Osteocyte (in vitro differentiated cells): ENCODE measurements at regions not wholly inside any gene's neighbourhood (a gene's known extent, or its start where the extent isn't known, plus 50 kb on each side); places are given as distances from the start of the nearest gene placed in this dataset.

Experiments used
- DNase-seq: peaks from one replicate; pipeline ENCODE4 v3.0.0; 2021; ENCODE audit warnings: mixed read lengths; ENCODE audit not compliant: unreplicated experiment; ENCODE audit errors: extremely low spot score
- H3K27ac Mint-ChIP-seq: one replicate; pipeline ENCODE4 v1.8.0; 2021; ENCODE audit warnings: mild to moderate bottlenecking, mixed read lengths; ENCODE audit not compliant: unreplicated experiment
- H3K27me3 Mint-ChIP-seq: one replicate; pipeline ENCODE4 v1.8.0; 2021; ENCODE audit warnings: mixed read lengths; ENCODE audit not compliant: unreplicated experiment
- H3K36me3 Mint-ChIP-seq: one replicate; pipeline ENCODE4 v1.8.0; 2021; ENCODE audit warnings: mixed read lengths; ENCODE audit not compliant: unreplicated experiment
- H3K4me1 Mint-ChIP-seq: one replicate; pipeline ENCODE4 v1.8.0; 2021; ENCODE audit warnings: mixed read lengths; ENCODE audit not compliant: unreplicated experiment
- H3K4me3 Mint-ChIP-seq: one replicate; pipeline ENCODE4 v1.8.0; 2021; ENCODE audit warnings: mild to moderate bottlenecking, moderate library complexity, mixed read lengths; ENCODE audit not compliant: unreplicated experiment
- H3K9me3 Mint-ChIP-seq: one replicate; pipeline ENCODE4 v1.8.0; 2021; ENCODE audit warnings: mixed read lengths; ENCODE audit not compliant: unreplicated experiment
- TF ChIP-seq, protein P1 (sequence below): fragments of 200-600 bp; sonication (generic); IDR thresholded peaks from 2 replicates; pipeline ENCODE4 v1.5.0; 2021; ENCODE audit warnings: antibody characterized with exemption, mild to moderate bottlenecking, moderate library complexity

DNA sequence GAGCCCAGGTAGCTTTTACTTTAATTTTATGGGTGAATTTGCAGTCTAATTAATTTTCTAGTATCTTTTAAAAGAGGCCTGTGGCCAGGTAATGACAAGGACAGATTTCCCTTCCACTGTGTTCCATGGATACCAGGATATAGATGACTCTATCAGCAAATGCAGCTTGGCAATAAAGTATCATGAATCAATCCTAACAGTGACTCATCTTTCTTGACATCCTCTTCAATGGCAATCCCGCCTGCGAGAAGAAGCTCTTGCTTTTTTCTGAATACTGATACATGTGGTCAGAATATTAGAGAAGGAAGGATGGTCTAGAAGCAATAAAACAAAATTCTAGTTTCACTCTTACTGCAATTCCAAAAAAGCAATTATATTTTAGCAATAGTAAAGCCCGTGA, 267.8 kb downstream of the DTHD1 start:
- no peaks in the 10 kb centered on the region for H3K36me3 Mint-ChIP-seq
- no peaks in the 10 kb centered on the region for H3K27me3 Mint-ChIP-seq
- no peaks in the 10 kb centered on the region for H3K4me1 Mint-ChIP-seq
- H3K9me3 Mint-ChIP-seq: no peaks in the 10 kb centered on the region
- no peak overlapping the region for H3K27ac Mint-ChIP-seq
- no peak overlapping the region for H3K4me3 Mint-ChIP-seq
- TF ChIP-seq, protein P1, sequence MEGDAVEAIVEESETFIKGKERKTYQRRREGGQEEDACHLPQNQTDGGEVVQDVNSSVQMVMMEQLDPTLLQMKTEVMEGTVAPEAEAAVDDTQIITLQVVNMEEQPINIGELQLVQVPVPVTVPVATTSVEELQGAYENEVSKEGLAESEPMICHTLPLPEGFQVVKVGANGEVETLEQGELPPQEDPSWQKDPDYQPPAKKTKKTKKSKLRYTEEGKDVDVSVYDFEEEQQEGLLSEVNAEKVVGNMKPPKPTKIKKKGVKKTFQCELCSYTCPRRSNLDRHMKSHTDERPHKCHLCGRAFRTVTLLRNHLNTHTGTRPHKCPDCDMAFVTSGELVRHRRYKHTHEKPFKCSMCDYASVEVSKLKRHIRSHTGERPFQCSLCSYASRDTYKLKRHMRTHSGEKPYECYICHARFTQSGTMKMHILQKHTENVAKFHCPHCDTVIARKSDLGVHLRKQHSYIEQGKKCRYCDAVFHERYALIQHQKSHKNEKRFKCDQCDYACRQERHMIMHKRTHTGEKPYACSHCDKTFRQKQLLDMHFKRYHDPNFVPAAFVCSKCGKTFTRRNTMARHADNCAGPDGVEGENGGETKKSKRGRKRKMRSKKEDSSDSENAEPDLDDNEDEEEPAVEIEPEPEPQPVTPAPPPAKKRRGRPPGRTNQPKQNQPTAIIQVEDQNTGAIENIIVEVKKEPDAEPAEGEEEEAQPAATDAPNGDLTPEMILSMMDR: no peak
- no peak for DNase-seq

DNA sequence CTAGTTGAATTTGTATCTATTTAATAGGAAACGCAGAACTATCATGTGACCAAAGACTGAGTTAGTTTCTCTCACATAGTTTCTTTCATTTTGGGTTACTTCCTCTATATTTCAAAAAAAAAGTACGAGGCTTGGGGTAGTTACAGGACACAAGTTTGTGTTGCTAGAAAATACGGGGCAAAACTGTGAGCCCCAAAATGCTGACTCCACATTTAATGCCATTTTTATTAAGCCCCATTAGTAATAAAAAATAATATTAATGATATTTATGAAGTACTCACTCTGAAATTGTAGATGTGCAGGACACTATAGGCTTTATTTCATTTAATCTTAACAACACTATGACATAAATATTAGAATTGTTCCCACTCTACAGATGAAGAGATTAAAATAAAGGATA, 268.6 kb downstream of the DTHD1 start:
- H3K4me1 Mint-ChIP-seq: no peaks in the 10 kb centered on the region
- no peaks in the 10 kb centered on the region for H3K27me3 Mint-ChIP-seq
- H3K4me3 Mint-ChIP-seq: no peak overlapping the region
- H3K36me3 Mint-ChIP-seq: no peaks in the 10 kb centered on the region
- TF ChIP-seq, protein P1: no peak
- H3K27ac Mint-ChIP-seq: no peak overlapping the region
- H3K9me3 Mint-ChIP-seq: no peaks in the 10 kb centered on the region
- no peak for DNase-seq

DNA sequence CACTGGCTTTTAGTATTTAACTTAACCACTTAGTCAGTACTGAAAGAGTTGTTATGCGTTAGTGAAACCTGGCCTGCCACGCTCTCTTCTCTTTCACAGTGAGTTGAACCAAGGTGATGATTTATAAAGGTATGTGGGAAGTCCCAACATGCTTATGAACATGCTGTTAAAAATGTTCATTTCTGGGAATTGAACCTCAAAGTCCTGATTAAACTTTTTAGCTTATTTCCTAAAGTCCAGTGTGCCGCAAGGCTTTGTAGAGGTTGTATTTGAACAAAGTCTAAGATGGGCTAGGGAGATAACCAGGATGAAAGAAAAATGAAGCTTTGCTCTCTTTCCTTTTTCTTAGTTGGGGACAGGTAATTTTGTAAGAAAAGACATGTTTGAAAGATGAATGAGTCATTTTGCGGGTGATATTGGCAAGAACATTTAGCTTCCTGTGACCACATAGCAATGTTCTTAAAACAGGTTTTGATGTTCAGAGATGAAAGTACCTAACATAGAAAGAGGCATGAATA, 270.3 kb downstream of the DTHD1 start:
- no peaks in the 10 kb centered on the region for H3K4me1 Mint-ChIP-seq
- H3K27me3 Mint-ChIP-seq: no peaks in the 10 kb centered on the region
- TF ChIP-seq, protein P1: no peak
- no peak overlapping the region for H3K27ac Mint-ChIP-seq
- H3K9me3 Mint-ChIP-seq: no peaks in the 10 kb centered on the region
- no peak overlapping the region for H3K4me3 Mint-ChIP-seq
- DNase-seq: no peak
- H3K36me3 Mint-ChIP-seq: no peaks in the 10 kb centered on the region

DNA sequence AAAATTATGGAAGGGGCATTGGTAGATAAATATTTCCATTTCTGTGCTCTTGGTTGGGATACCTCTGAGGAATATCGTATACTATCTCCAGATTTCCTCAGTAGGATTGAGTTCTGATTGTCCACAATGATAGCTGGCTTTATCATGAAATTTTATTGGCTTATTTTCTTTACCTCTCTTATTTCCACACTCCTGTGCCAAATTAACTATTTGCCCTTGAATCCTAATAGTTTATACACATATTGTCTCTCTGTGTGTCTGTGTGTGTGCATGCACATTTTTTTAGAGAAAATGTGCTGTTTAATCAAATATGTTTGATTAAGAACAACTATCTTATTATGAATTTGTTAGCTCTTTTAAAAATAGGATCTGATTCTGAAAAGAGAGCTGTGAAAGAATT, 271.6 kb downstream of the DTHD1 start:
- Mint-ChIP-seq H3K4me1 (no peaks in the 10 kb centered on the region), H3K27me3 (no peaks in the 10 kb centered on the region), H3K4me3 (no peak overlapping the region), H3K9me3 (no peaks in the 10 kb centered on the region), H3K27ac (no peak overlapping the region), H3K36me3 (no peaks in the 10 kb centered on the region)
- TF ChIP-seq, protein P1: no peak
- no peak for DNase-seq

DNA sequence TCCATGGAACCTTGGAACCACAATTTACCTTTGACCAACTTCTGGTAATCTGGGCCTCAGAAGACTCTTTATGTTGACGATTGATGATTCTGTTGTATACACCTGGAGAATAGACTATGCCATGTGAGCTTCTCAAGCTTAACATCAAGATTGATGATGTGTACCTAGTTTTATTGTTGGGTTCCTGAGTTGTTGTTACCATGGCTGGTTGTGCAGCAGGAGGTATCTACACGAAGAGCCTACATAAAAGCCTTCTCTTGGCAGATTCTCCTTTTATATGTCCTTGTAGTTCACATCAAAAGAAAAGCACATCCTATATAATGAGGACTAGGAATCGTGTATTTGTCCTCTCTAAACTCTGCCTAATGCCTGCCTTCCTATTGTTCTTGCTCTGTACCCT, 272.0 kb downstream of the DTHD1 start:
- H3K4me1 Mint-ChIP-seq: no peaks in the 10 kb centered on the region
- no peak for DNase-seq
- H3K4me3 Mint-ChIP-seq: no peak overlapping the region
- no peak overlapping the region for H3K27ac Mint-ChIP-seq
- no peaks in the 10 kb centered on the region for H3K36me3 Mint-ChIP-seq
- TF ChIP-seq, protein P1: no peak
- H3K9me3 Mint-ChIP-seq: no peaks in the 10 kb centered on the region
- H3K27me3 Mint-ChIP-seq: no peaks in the 10 kb centered on the region
